Glomerular endothelial cell (primary cell): ENCODE measurements at regions not wholly inside any gene's neighbourhood (a gene's known extent, or its start where the extent isn't known, plus 50 kb on each side); places are given as distances from the start of the nearest gene placed in this dataset.

Experiments used
- DNase-seq: peaks from one replicate; pipeline ENCODE4 v3.0.0-alpha.2; 2011; ENCODE audit warnings: low read depth, low spot score; ENCODE audit errors: extremely low read depth

DNA sequence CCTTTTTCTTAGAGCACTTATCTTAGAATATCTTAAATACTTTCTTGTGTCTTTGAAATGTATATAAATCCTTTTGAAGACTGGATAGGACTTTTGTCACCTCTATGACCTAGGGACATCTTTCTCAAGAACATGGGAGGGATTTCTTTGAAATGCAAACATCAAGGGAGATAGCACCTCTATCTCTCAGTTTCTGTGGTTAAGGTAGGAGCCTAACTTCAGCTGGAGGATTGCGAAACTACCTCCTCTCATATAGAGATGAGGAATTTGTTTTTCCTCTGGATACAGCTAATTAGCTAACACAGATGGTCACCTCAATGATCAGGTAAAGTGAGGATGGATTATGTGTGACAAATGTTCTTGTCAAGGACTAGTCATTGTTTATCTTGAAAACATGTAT lies 631.3 kb upstream of the IMPG1 start:
- no peak for DNase-seq

DNA sequence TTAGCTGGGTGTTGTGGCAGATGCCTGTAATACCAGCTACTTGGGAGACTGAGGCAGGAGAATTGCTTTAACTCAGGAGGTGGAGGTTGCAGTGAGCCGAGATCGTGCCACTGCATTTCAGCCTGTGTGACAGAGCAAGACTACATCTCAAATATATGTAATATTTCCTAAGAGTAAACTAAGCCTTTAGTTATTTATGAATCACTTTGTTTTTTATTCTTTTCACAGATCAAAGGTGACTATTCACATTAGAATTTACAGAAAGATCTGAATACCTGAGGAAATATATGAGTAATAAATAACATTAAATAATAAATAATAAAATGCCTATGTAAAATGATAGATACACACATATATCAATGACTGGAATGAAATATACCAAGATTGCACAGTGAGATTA lies 630.8 kb upstream of the IMPG1 start:
- DNase-seq, result no peak

DNA sequence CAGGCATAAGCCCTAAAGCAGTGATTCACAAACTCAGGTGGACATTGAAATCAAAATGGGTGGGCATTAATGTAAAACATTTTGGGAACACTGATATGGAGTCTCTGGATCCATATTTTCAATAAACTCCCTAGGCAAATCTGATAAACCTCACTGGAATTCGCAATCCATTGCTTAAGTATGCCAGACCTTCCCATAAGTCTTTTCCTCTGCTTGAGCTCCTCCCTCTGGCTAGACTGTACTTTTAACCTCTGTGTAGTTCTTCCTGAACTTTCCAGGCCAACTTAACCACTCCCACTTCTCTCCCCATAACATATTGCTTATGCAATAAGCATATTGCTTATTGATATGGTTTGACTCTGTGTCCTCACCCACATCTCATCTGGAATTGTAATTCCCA lies 629.7 kb upstream of the IMPG1 start:
- no peak for DNase-seq

DNA sequence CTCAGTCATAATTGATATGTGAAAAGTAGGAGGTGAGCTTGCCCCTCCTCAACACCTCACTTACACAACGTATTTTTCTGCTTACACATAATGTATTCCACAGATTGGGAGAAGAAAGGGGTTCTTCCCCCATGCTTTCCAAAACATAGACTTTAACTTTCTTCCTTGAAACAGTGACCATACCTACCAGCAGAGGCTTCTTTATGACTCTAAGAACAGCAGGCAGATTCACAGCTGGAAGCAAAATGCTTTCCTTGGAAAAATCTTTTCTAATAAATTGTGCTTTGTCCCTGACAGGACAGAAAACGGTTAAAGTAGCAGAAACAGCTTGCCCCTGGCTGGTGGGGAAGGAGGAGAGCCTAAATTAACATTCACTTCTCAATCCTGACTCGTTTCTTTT lies 629.1 kb upstream of the IMPG1 start:
- no peak for DNase-seq

DNA sequence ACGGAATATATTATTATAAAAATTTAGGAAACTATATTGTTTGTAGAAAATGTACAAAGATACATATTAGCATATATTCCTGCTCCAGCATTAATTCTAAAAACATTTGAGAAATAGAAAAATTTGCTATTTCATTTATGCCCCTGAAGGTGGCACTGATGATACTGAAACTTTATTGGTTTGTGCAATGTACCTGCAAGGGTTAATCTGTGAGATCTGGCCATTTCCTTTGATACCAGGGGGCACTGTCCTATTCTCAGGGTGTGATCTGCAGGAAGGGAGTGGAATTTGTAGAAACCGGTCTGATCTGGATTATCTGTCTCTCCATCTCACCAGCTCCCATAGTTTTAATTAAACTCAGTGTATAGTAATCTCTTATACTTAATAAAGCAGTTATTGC lies 625.1 kb upstream of the IMPG1 start:
- no peak for DNase-seq

DNA sequence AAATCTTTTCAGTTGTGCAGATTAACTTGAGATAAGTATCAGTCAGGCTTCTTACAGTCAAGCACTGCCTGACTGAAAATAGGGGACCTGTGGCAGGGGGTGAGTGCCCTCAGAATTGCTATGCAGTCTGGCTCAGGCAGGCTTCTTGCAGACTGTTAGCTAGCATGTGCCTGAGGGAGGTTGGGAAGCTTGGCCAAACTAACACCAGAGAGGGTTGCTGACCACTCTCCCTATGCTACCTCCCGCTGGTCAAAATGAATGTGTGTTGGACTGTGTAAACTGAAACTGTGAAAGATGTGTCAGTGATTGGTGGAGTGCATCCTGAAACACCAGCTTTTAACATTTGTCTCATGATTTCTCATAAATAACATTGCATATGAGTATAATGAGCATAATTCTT lies 622.3 kb upstream of the IMPG1 start:
- DNase-seq, result no peak

DNA sequence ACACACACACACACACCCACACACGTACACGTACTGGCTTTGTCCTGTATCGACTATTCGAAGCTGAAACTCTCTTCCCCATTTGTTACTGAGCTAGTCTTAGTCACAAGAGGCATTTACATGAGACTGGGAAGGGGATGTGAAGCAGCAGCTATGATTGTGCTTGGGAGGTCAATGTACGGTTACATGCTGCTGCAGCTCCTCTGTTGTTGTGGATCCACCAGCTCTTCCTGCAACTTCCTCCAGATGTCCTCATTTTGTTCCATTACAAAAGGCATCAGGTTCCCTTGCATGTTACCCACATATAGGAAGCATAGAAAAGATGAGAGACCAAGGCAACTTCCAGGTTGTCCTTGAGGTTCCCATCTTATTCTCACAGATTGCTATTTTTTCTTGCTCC lies 612.4 kb upstream of the IMPG1 start:
- no peak for DNase-seq

DNA sequence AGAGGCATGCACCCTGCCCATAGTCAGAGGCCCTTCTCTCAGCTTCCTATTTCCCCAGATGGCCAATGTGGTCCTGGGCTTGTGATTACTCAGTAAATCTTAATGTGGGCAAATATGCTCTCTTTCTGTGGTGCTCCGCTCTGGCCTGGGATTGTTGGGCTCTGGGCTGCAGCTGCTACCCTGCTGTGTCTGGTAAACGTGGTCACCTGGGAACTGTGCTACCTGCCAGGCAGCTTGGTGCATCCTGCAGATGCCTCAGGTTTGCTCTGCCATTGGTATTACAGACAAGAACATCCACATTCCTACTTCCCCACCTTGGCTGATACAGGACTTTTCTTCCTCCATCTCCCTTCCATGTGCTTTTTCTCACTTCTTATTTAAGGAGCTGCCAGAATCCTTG lies 611.5 kb upstream of the IMPG1 start:
- no peak for DNase-seq

DNA sequence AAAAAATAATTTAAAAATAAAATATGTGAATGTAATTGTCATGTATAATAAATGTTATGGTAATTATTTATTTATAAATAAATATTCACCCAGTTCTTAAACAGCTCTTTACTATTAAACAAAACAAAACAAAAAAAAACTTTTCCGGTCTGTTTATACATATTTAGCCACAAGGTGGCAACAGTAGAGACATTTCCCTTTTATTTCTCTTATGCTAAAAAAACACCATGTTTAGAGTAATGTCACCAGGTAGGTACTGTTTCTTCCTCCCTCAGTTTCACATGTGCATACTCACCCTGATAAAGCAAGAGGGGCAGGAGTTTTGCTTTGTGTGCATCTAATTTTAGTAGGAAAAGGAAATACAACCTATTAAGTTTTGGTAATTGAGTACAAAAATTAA lies 610.4 kb upstream of the IMPG1 start:
- no peak for DNase-seq

DNA sequence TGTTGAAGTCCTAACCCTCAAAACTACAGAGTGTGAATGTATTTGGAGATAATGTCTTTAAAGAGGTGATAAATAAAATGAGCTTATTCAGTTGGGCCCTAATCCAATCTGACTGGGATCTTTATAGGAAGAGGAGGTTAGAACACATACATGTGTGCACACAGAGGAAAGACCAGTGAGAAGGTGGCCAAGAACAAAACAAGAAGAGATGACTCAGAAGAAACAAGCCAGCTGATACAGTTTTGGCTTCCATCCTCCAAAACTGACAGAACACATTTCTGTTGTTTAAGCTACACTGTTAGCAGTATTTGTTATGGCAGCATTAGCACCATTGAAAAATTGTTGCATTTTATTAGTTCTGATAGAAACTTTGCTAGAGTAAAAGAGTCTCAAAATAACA lies 609.3 kb upstream of the IMPG1 start:
- no peak for DNase-seq

DNA sequence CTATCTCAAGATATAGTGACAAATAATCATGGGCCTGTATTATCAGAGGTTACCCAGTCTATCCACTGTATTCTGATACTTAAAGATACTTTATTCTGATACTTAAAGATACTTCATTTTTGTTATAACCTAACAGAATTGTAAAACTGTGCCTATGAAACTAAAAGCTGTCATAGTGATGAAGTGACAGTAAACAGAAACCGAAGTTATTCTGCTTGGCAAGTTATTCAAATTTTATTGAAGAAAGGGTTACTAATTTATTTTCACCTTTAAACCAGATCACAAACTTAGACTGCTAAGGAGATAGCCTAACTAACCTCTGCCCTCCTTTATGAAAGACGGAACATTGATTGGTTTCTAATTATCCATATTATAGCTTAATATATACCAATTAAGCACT lies 604.6 kb upstream of the IMPG1 start:
- DNase-seq, result no peak

DNA sequence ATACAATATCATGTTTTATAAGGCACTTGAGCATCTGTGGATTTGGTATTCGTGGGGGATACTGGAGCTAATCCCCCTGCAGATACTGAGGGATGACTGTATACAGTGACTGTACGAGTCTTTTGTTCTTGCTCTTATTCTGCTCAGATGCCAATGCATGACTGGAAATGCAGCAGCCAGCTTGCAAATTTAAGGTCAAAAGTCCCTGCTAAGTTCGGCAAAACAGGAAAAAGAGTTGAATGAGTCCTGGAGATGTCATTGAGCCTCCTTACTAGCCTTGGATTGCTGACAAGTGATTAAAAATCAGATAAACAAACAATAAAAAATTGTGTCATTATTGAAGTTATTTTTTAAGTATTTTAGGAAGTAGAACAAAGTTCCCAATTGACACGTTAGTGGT lies 599.3 kb upstream of the IMPG1 start:
- DNase-seq, result no peak

DNA sequence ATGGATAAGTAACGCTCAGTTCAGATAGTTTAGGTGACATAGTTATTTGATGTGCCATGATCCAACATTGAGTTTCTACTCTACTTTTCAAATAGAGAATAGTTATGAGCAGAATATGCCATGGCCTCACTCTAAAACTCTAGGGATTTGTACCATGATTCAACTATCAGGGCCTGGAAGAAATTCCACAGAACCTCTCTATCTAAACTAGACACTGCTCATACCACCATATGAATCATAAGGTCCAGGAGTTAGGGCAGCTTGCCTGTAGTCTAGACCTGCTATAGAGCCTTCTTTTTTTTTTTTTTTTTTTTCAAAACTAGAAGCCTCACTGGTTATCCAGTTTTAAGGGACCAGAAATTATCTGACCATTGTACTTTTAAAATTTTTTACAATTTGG lies 571.8 kb upstream of the IMPG1 start:
- no peak for DNase-seq

DNA sequence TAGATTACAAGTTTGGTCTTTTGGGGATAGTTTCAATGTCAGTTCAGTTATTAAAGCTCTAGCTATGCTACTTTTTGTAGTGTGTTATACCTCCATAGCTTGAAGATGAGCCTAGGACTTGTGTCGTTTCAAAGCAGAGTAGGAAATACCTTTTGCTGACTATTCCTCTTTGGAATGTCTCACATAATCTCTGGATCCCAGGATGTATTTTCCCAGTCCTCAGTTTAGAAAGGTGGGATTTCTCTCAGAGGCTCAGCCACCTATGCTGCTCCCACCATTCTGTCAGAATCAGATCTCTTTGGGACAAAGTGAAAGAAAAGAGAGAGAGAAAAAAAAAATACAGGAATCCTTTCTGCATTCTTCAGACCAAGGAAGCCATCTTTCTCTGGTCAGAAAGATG lies 567.5 kb upstream of the IMPG1 start:
- no peak for DNase-seq

DNA sequence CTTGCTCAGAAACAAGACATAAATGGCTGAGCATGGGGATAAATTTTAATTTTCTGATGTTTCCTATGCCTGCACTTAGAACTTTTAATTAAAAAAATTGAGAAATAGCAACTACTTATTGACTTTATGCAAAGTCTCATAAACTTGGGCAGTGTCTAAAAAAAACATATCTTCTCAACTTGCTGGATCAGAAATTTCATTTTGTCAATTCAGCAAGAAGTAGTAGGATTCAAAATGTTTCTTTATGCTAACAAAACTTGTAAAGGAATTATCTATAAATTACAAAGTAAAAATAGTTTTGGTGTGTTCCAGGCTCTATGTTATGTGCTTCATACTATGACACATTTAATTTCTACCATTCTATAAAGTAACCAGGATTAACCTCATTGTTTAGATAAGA lies 562.2 kb upstream of the IMPG1 start:
- DNase-seq, result no peak

DNA sequence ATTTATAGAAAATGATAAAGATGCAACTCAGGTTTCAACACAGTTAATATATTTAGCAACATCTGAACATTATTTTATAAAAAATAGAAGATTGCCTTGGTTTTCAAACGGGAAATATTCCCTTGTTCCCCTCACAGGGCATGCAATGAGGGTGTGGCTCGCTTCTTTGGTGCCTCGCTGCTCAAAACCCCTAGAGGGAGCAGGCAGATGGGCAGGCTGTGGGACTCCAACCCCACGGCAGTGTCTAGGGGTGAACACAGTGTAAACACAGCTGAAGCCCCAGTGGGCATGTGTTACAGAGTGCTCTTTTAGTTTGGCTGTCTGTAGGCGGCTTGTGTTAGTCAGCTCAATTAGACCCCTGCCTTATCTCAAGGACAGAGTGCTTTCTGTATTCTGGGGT lies 560.8 kb upstream of the IMPG1 start:
- DNase-seq, result no peak

DNA sequence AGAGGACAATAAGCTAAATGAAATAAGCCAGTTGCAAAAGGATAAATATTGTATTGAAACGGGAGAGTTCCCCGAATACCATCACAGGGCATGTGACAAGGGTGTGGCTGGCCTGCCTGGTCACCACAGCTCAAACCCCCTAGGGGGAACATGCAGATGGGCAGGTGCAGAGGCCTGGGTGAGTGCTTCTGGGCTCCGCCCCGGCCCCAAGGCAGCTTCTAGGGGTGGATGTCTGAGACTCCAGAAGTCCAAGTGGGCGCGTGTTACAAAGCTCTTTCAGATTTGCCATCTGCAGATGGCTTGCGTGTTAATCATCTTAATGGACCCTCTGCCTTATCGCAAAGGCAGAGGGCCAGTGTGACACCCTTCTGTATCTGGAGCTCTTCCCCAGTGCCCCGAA lies 559.2 kb upstream of the IMPG1 start:
- DNase-seq, result no peak

DNA sequence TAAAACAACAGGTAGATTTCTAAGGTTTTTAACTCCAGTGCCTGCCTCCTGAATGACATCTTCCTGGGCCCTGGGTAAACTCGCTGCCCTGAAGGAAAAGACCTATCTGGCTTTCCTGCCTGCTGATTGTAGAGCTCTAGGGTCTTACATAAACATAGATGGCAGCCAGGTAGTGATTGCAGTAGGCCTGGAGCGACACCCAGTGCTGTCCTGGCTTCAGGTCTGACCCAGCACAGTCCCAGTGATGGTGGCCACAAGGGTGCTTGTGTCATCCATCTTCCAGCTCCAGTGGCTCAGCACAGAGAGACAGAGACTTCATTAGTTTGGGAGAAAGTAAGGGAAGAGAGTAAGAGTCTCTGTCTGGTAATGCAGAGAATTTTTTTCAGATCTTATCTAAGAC lies 542.9 kb upstream of the IMPG1 start:
- DNase-seq, result no peak

DNA sequence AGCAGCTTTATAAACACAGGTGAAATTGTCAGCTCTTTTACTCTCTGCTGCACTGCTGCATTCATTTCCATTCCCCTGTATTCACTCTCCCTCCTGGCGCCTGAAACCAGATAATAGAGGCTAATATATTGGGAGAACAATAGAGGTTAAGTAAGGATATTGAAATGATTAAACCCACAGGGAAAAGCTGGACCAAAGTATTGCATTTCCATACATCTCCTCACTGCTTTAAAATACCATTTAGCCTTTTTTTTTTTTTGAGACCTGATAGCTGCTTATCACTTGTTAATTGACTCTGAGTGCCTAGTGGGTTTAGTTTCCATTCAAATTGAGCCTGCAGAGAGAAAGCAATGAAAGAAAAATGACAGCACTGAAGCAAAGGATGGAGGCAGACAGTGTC lies 540.5 kb upstream of the IMPG1 start:
- DNase-seq, result no peak

DNA sequence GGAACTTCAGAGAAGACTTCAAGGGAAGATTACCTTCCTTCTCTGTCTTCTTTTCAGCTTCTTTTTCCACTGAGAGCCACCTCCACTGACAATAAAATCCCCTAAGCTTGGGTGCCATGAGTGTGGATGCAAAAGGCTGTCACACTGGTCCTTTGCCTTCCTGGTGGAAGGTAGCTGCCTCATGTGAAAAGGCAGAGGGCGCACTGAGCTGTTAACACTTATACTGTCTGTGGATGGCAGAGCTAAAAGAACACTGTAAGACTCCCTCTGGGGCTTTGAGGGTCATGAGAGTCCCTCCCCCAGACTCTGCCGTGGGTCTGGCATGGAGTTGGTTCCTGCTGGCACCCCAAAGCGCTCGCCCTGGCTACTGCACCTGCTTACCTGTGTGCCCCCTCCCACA lies 536.7 kb upstream of the IMPG1 start:
- DNase-seq, result no peak

DNA sequence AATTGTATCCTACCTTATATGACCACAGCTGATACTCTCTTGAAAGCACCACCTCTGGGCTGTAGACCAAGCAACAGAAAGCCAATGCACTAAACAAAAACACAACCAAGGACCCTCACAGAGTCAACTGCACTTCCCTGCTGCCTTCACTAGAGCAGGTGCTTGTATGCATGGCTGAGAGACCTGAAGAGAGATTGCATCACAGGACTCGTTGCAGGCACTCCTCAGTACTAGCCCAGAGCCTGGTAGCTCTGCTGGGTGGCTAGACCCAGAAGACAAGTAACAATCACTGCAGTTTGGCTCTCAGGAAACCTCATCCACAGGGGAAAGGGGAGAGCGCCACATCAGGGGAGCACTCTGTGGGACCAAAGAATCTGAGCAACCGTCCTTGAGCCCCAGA lies 521.6 kb upstream of the IMPG1 start:
- DNase-seq, result no peak

DNA sequence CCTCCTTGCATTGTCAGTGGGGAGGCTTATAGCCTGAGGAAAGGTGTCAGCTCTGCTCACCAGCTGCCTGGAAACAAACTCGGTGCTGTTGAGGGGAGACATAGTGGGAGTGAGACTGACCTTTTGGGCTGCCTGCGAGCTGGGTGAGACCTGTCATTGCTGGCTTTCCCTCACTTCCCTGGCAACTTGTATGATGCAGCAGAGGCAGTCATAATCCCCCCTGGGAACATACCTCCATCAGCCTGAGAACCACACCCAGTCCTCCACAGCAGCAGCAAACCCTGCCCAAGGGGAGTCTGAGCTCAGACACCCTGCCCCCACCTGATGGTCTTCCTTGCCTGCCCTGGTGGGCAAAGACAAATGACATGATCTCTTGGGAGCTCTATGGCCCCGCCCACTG lies 521.2 kb upstream of the IMPG1 start:
- no peak for DNase-seq

DNA sequence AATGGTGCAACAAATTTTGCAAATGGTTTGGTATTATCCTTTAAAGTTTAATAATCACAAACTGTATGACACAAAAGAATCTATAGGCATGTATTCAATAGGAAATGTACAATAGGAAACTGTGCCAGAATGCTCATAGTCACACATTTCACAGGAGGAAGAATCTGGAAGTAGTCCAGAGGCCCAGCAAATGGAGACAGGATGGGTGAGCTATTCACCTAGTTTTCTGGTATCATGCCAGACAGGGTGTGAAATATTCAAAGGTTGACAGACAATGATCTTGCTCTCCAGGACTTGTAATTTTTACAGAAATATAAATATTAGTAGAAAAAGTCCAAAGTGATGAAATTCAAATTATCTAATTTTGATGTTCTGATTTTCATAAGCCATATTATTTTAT lies 520.1 kb upstream of the IMPG1 start:
- no peak for DNase-seq

DNA sequence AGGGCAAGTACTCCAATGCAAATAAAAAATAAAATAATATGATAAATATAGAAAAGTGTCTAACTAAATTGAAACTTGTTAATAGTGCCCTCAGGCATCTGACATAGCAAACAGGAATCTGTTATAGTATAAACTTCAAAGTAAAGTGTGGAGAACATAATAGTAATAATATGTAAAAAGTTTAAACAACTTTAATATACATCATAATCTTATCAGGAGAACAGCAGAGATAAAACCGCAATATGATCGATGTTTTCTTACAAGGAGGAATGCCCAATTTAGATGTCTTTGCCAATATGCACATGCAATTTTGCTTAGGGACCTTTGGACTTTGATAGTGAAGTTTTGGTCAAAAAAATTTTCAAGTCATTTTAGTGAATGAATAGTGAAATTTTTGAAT lies 514.8 kb upstream of the IMPG1 start:
- DNase-seq, result no peak
